DND-41 (cell line): ENCODE measurements at regions not wholly inside any gene's neighbourhood (a gene's known extent, or its start where the extent isn't known, plus 50 kb on each side); places are given as distances from the start of the nearest gene placed in this dataset.

Source experiments
- EZH2 ChIP-seq: IDR thresholded peaks from 3 replicates; pipeline ENCODE4 v1.6.1; 2012; ENCODE audit warnings: borderline replicate concordance, low read depth, mild to moderate bottlenecking, moderate library complexity, low read length, inconsistent platforms; ENCODE audit not compliant: severe bottlenecking
- TF ChIP-seq, protein P1 (sequence below): IDR thresholded peaks from 2 replicates; pipeline ENCODE4 v1.5.1; 2012; ENCODE audit warnings: borderline replicate concordance, low read length, moderate library complexity, mild to moderate bottlenecking; ENCODE audit not compliant: poor library complexity, severe bottlenecking; ENCODE audit errors: extremely low read depth

- TF ChIP-seq, protein P1, sequence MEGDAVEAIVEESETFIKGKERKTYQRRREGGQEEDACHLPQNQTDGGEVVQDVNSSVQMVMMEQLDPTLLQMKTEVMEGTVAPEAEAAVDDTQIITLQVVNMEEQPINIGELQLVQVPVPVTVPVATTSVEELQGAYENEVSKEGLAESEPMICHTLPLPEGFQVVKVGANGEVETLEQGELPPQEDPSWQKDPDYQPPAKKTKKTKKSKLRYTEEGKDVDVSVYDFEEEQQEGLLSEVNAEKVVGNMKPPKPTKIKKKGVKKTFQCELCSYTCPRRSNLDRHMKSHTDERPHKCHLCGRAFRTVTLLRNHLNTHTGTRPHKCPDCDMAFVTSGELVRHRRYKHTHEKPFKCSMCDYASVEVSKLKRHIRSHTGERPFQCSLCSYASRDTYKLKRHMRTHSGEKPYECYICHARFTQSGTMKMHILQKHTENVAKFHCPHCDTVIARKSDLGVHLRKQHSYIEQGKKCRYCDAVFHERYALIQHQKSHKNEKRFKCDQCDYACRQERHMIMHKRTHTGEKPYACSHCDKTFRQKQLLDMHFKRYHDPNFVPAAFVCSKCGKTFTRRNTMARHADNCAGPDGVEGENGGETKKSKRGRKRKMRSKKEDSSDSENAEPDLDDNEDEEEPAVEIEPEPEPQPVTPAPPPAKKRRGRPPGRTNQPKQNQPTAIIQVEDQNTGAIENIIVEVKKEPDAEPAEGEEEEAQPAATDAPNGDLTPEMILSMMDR: no peak
- TF ChIP-seq EZH2: no peak
These were observed 245.1 kb upstream of the LMCD1 start for GRCh38 chr3:8256441-8257071.
